Activated naive CD4-positive, alpha-beta T cell treated with anti-CD3 and anti-CD28 coated beads for 36 hours (primary cell): ENCODE measurements at regions not wholly inside any gene's neighbourhood (a gene's known extent, or its start where the extent isn't known, plus 50 kb on each side); places are given as distances from the start of the nearest gene placed in this dataset.
"Not testable (repeated sequence)": the region's sequence is repeated elsewhere in the genome, so short reads cannot be mapped to it uniquely, and the experiment has no call there.

Experiments used
- CTCF ChIA-PET: fragments of 350-600 bp; sonication (Branson Sonifier 250); formaldehyde crosslinking; loops from one replicate; lab custom pipeline; 2021; ENCODE audit warnings: antibody characterized with exemption; lab: Charles Lee
- DNase-seq: peaks from one replicate; pipeline ENCODE4 v3.0.0-alpha.2; 2020
- H3K27ac Mint-ChIP-seq: one replicate; pipeline ENCODE4 v1.8.0; 2021; ENCODE audit warnings: mild to moderate bottlenecking, mixed read lengths
- H3K27me3 Mint-ChIP-seq: one replicate; pipeline ENCODE4 v1.8.0; 2021; ENCODE audit warnings: low read depth, mixed read lengths
- H3K36me3 Mint-ChIP-seq: one replicate; pipeline ENCODE4 v1.8.0; 2021; ENCODE audit warnings: low read depth, mixed read lengths
- H3K4me1 Mint-ChIP-seq: one replicate; pipeline ENCODE4 v1.8.0; 2021; ENCODE audit warnings: low read depth, mixed read lengths
- H3K4me3 Mint-ChIP-seq: one replicate; pipeline ENCODE4 v1.8.0; 2021; ENCODE audit warnings: mild to moderate bottlenecking, moderate library complexity, mixed read lengths
- H3K9me3 Mint-ChIP-seq: one replicate; pipeline ENCODE4 v1.8.0; 2021; ENCODE audit warnings: mixed read lengths
- intact Hi-C: fragments of 100-400 bp; cut with micrococcal nuclease; formaldehyde crosslinking; loops from one replicate; pipeline ENCODE4 v1.15.1; 2023

GRCh38 chr2:183975676-183976075 is 622.7 kb upstream of the ZNF804A start:
- H3K4me1 Mint-ChIP-seq, intact Hi-C loops, H3K36me3 Mint-ChIP-seq: not testable (repeated sequence)

GRCh38 chr2:183984871-183985270 is 613.5 kb upstream of the ZNF804A start:
- Mint-ChIP-seq H3K4me1 (no peaks in the 10 kb centered on the region), H3K36me3 (no peaks in the 10 kb centered on the region), H3K9me3 (peaks cover 12% of the 10 kb centered on the region), H3K27me3 (no peaks in the 10 kb centered on the region), H3K4me3 (no peak overlapping the region), H3K27ac (no peak overlapping the region)
- intact Hi-C loops, result no loop called here
- CTCF ChIA-PET, result no interaction called here
- DNase-seq, result no peak

More at GRCh38 chr2:183975676-183976075, 622.7 kb upstream of the ZNF804A start:
- CTCF ChIA-PET, H3K27me3 Mint-ChIP-seq, H3K27ac Mint-ChIP-seq, DNase-seq, H3K9me3 Mint-ChIP-seq, H3K4me3 Mint-ChIP-seq: not testable (repeated sequence)

DNA sequence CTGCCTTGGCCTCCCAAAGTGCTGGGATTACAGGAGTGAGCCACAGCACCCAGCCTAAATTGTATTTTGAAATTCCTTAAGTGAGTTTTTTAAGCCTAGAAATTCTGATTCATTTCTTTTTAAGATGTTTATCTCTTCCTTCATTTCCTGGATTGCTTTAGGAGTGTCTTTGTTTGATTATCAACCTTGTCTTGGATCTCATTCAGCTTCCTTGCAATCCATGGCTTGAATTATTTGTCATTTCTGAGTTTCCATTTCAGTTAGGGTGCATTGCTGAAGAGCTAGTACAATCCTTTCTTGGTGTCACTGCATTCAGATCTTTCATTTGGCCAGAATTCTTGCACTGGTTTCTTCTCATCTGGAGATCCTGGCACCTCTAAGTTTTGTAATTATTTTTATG is 606.4 kb upstream of the ZNF804A start:
- no peaks in the 10 kb centered on the region for H3K36me3 Mint-ChIP-seq
- no peak overlapping the region for H3K27ac Mint-ChIP-seq
- intact Hi-C loops, result no loop called here
- DNase-seq, result no peak
- H3K9me3 Mint-ChIP-seq, result peaks cover 16% of the 10 kb centered on the region
- no peaks in the 10 kb centered on the region for H3K4me1 Mint-ChIP-seq
- no peak overlapping the region for H3K4me3 Mint-ChIP-seq
- CTCF ChIA-PET, result no interaction called here
- H3K27me3 Mint-ChIP-seq, result no peaks in the 10 kb centered on the region

DNA sequence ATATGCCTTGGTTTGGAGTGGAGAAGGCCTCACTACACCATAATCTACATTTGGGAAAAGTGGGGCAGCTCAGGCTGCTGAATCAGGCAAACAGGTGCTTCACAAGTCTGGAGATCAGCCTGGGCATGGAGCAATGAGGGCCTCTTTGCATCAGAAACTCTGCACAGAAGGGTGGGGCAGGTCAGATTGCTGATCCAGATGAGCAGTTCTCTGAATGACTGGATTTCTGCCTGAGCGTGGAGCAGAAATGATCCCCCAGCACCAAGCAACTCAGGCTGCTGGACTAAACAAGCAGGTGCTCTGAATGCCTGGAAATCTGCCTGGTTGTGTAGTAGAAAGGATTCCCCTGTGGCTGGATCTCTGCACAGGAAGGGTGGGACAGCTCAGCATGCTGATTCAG is 605.3 kb upstream of the ZNF804A start:
- intact Hi-C loops, result no loop called here
- no peaks in the 10 kb centered on the region for H3K36me3 Mint-ChIP-seq
- CTCF ChIA-PET, result no interaction called here
- no peak overlapping the region for H3K4me3 Mint-ChIP-seq
- H3K4me1 Mint-ChIP-seq, result no peaks in the 10 kb centered on the region
- H3K9me3 Mint-ChIP-seq, result peaks cover 13% of the 10 kb centered on the region
- no peak overlapping the region for H3K27ac Mint-ChIP-seq
- no peak for DNase-seq
- no peaks in the 10 kb centered on the region for H3K27me3 Mint-ChIP-seq

- H3K27ac Mint-ChIP-seq, result no peak overlapping the region
- DNase-seq, result no peak
- H3K4me3 Mint-ChIP-seq, result no peak overlapping the region
- intact Hi-C loops, result no loop called here
- no peaks in the 10 kb centered on the region for H3K27me3 Mint-ChIP-seq
- CTCF ChIA-PET, result no interaction called here
- no peaks in the 10 kb centered on the region for H3K36me3 Mint-ChIP-seq
- no peaks in the 10 kb centered on the region for H3K4me1 Mint-ChIP-seq
- peaks cover 2% of the 10 kb centered on the region for H3K9me3 Mint-ChIP-seq
Measured at GRCh38 chr2:183995632-183996031, 602.7 kb upstream of the ZNF804A start.

GRCh38 chr2:183996825-183997793 is 601.2 kb upstream of the ZNF804A start:
- H3K36me3 Mint-ChIP-seq, result no peaks in the 10 kb centered on the region
- intact Hi-C loops, result no loop called here
- no peak for DNase-seq

GRCh38 chr2:183998041-183998796 is 600.1 kb upstream of the ZNF804A start:
- no peaks in the 10 kb centered on the region for H3K36me3 Mint-ChIP-seq
- DNase-seq, result no peak
- H3K9me3 Mint-ChIP-seq, result no peaks in the 10 kb centered on the region
- H3K27me3 Mint-ChIP-seq, result no peaks in the 10 kb centered on the region
- intact Hi-C loops, result no loop called here
- H3K27ac Mint-ChIP-seq, result no peak overlapping the region
- H3K4me1 Mint-ChIP-seq, result no peaks in the 10 kb centered on the region
- CTCF ChIA-PET, result interaction anchor here (0.5 kb wide), 1 partner anchor 75 kb away, joined by 5 read pairs; no protein-coding TSS in a partner anchor
- H3K4me3 Mint-ChIP-seq, result no peak overlapping the region

More at GRCh38 chr2:183996825-183997793, 601.2 kb upstream of the ZNF804A start:
- no peaks in the 10 kb centered on the region for H3K27me3 Mint-ChIP-seq
- H3K27ac Mint-ChIP-seq, result no peak overlapping the region
- no peaks in the 10 kb centered on the region for H3K9me3 Mint-ChIP-seq
- CTCF ChIA-PET, result no interaction called here
- H3K4me1 Mint-ChIP-seq, result no peaks in the 10 kb centered on the region
- no peak overlapping the region for H3K4me3 Mint-ChIP-seq

- no peaks in the 10 kb centered on the region for H3K36me3 Mint-ChIP-seq
- H3K4me1 Mint-ChIP-seq, result no peaks in the 10 kb centered on the region
- H3K27me3 Mint-ChIP-seq, result no peaks in the 10 kb centered on the region
- CTCF ChIA-PET, result interaction anchor here (0.5 kb wide), 1 partner anchor 74 kb away, joined by 5 read pairs; no protein-coding TSS in a partner anchor
- no peaks in the 10 kb centered on the region for H3K9me3 Mint-ChIP-seq
- no peak overlapping the region for H3K4me3 Mint-ChIP-seq
- no peak for DNase-seq
- no peak overlapping the region for H3K27ac Mint-ChIP-seq
- intact Hi-C loops, result no loop called here
Measured at GRCh38 chr2:183998797-183999190, 599.5 kb upstream of the ZNF804A start.

DNA sequence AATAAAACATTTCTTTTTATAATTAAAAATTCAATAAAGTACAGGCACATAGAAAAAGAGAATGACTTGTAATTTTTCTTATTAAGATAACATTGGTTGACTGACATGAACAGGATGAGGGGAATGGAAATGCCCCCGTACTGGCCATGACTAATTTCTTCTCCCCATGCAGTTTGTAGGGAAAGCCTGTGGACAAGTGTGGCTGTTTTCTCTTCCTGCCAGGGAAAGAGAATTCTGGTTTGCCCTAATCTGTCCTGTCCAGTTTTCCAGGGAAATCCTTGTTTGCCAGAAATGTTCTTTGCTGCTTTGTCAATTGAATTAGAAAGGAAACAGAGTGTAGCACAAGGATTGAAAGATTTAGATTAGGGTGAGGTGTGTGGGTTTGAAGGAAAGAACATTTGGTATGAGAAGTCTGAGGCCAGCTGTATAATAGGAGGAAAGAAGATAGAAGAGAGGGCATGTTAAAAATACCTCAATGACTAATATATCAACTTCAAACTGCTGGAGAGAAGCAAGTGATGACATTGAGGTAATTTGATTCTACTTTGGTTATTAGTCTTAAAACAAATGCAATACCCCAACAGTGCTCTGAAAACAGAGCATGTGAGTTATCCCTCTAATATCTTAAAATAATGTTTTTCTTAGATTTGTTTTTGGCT is 593.9 kb upstream of the ZNF804A start:
- no peaks in the 10 kb centered on the region for H3K4me1 Mint-ChIP-seq
- CTCF ChIA-PET, result no interaction called here
- no peak for DNase-seq
- no peaks in the 10 kb centered on the region for H3K9me3 Mint-ChIP-seq
- H3K27me3 Mint-ChIP-seq, result no peaks in the 10 kb centered on the region
- no peak overlapping the region for H3K27ac Mint-ChIP-seq
- no peaks in the 10 kb centered on the region for H3K36me3 Mint-ChIP-seq
- intact Hi-C loops, result no loop called here
- H3K4me3 Mint-ChIP-seq, result no peak overlapping the region

GRCh38 chr2:184004948-184005672 is 593.2 kb upstream of the ZNF804A start:
- Mint-ChIP-seq H3K27me3 (no peaks in the 10 kb centered on the region), H3K36me3 (no peaks in the 10 kb centered on the region), H3K4me1 (no peaks in the 10 kb centered on the region), H3K4me3 (no peak overlapping the region), H3K27ac (no peak overlapping the region), H3K9me3 (no peaks in the 10 kb centered on the region)
- CTCF ChIA-PET, result interaction anchor here (0.5 kb wide), 1 partner anchor 58 kb away, joined by 3 read pairs; no protein-coding TSS in a partner anchor
- intact Hi-C loops, result no loop called here
- no peak for DNase-seq

GRCh38 chr2:184006998-184007397 is 591.3 kb upstream of the ZNF804A start:
- Mint-ChIP-seq H3K27me3 (no peaks in the 10 kb centered on the region), H3K27ac (no peak overlapping the region), H3K4me1 (no peaks in the 10 kb centered on the region), H3K36me3 (no peaks in the 10 kb centered on the region), H3K4me3 (no peak overlapping the region), H3K9me3 (no peaks in the 10 kb centered on the region)
- DNase-seq, result no peak
- intact Hi-C loops, result no loop called here
- CTCF ChIA-PET, result no interaction called here

DNA sequence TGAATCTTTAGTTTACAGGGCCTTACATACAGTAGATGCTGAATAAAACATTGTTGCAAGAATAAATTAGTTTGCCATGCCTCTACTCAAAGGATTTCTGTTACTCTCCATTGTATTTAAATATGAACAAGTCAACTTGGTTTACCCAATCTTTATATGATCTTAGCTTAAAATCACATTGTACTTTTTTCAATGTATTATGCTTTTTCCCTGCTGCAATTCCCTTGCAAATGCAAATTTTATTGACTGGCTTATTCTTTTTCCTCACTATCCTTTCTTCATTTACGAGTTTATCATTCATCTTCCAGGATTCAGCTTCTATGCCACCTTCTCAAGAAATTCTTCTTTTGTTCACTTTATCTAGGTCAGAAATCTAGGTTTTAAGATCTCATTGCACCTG is 571.4 kb upstream of the ZNF804A start:
- Mint-ChIP-seq H3K36me3 (no peaks in the 10 kb centered on the region), H3K27me3 (no peaks in the 10 kb centered on the region), H3K27ac (no peak overlapping the region), H3K4me3 (no peak overlapping the region), H3K4me1 (no peaks in the 10 kb centered on the region), H3K9me3 (no peaks in the 10 kb centered on the region)
- intact Hi-C loops, result no loop called here
- DNase-seq, result no peak
- CTCF ChIA-PET, result no interaction called here
